ENCODE measurements at regions not wholly inside any gene's neighbourhood (a gene's known extent, or its start where the extent isn't known, plus 50 kb on each side); places are given as distances from the start of the nearest gene placed in this dataset.
A peak's percentile ranks its signal among the peaks of the same experiment; 100 is the strongest.
"Not testable (repeated sequence)": the region's sequence is repeated elsewhere in the genome, so short reads cannot be mapped to it uniquely, and the experiment has no call there.

- H3K27ac ChIP-seq (ENCODE audit: low read depth in 1 of 2, low read length in 1 of 2): no peak overlapping the region
- H3K9me3 ChIP-seq (ENCODE audit: control insufficient read depth in 4 of 4, insufficient read depth in 3 of 4, low read length in 3 of 4): peaks cover 0 to 10% (median 2%) of the 10 kb centered on the region in 4 donors
- H3K4me3 ChIP-seq: no peak overlapping the region
- WGBS, 2 donors: 52 to 54% methylated on average over 30 of the region's 30 CpGs
- no peaks in the 10 kb centered on the region for H3K4me1 ChIP-seq (ENCODE audit: control insufficient read depth in 5 of 5, insufficient read depth in 5 of 5, low read length in 5 of 5)
- H3K27me3 ChIP-seq (ENCODE audit: control insufficient read depth in 3 of 3, insufficient read depth in 3 of 3, low read length in 2 of 3): no peaks in the 10 kb centered on the region
- H3K36me3 ChIP-seq (ENCODE audit: control insufficient read depth in 4 of 4, insufficient read depth in 4 of 4, low read length in 4 of 4): no peaks in the 10 kb centered on the region
- DNase-seq (no peak), ATAC-seq (ENCODE audit: insufficient read depth, low FRiP score) (peak; percentile 45)
- peak; percentile 40 for TF ChIP-seq CTCF (IDR thresholded peaks at IDR 0.05; ENCODE audit: control extremely low read depth, extremely low read depth)
- H3K9ac ChIP-seq (ENCODE audit: insufficient read depth in 1 of 2, low read length in 2 of 2): no peak overlapping the region
Measured at GRCh38 chr14:105944632-105945610, 418.5 kb downstream of the TMEM121 start.

GRCh38 chr14:105945896-105946295, 419.5 kb downstream of the TMEM121 start:
- no peak overlapping the region for H3K4me3 ChIP-seq
- no peaks in the 10 kb centered on the region for H3K36me3 ChIP-seq (ENCODE audit: control insufficient read depth in 4 of 4, insufficient read depth in 4 of 4, low read length in 4 of 4)
- no peak overlapping the region for H3K27ac ChIP-seq (ENCODE audit: low read depth in 1 of 2, low read length in 1 of 2)
- no peaks in the 10 kb centered on the region for H3K4me1 ChIP-seq (ENCODE audit: control insufficient read depth in 5 of 5, insufficient read depth in 5 of 5, low read length in 5 of 5)
- no peak overlapping the region for H3K9ac ChIP-seq (ENCODE audit: insufficient read depth in 1 of 2, low read length in 2 of 2)
- 54 to 58% methylated on average over 7 of the region's 7 CpGs for WGBS, 2 donors
- no peaks in the 10 kb centered on the region for H3K27me3 ChIP-seq (ENCODE audit: control insufficient read depth in 3 of 3, insufficient read depth in 3 of 3, low read length in 2 of 3)
- no peak for ATAC-seq (ENCODE audit: insufficient read depth, low FRiP score)
- no peak for TF ChIP-seq CTCF (IDR thresholded peaks at IDR 0.05; ENCODE audit: control extremely low read depth, extremely low read depth)
- peaks cover 0 to 4% (median 0%) of the 10 kb centered on the region in 4 donors for H3K9me3 ChIP-seq (ENCODE audit: control insufficient read depth in 4 of 4, insufficient read depth in 3 of 4, low read length in 3 of 4)
- no peak for DNase-seq

- DNase-seq (no peak), ATAC-seq (ENCODE audit: insufficient read depth, low FRiP score) (peak; percentile 23)
- no peak overlapping the region for H3K4me3 ChIP-seq
- H3K36me3 ChIP-seq (ENCODE audit: control insufficient read depth in 4 of 4, insufficient read depth in 4 of 4, low read length in 4 of 4): no peaks in the 10 kb centered on the region
- no peaks in the 10 kb centered on the region for H3K4me1 ChIP-seq (ENCODE audit: control insufficient read depth in 5 of 5, insufficient read depth in 5 of 5, low read length in 5 of 5)
- no peak overlapping the region for H3K27ac ChIP-seq (ENCODE audit: low read depth in 1 of 2, low read length in 1 of 2)
- no peak overlapping the region for H3K9ac ChIP-seq (ENCODE audit: insufficient read depth in 1 of 2, low read length in 2 of 2)
- peaks cover 0 to 4% (median 0%) of the 10 kb centered on the region in 4 donors for H3K9me3 ChIP-seq (ENCODE audit: control insufficient read depth in 4 of 4, insufficient read depth in 3 of 4, low read length in 3 of 4)
- TF ChIP-seq CTCF (IDR thresholded peaks at IDR 0.05; ENCODE audit: control extremely low read depth, extremely low read depth): no peak
- H3K27me3 ChIP-seq (ENCODE audit: control insufficient read depth in 3 of 3, insufficient read depth in 3 of 3, low read length in 2 of 3): no peaks in the 10 kb centered on the region
- WGBS, 2 donors: 70 to 85% methylated on average over 4 of the region's 4 CpGs
Measured at GRCh38 chr14:105947599-105947998, 421.2 kb downstream of the TMEM121 start.

- WGBS, 2 donors: 16 to 46% methylated on average over 3 of the region's 3 CpGs
- not testable (repeated sequence) for H3K4me1 ChIP-seq (ENCODE audit: control insufficient read depth in 5 of 5, insufficient read depth in 5 of 5, low read length in 5 of 5); DNase-seq; H3K27me3 ChIP-seq (ENCODE audit: control insufficient read depth in 3 of 3, insufficient read depth in 3 of 3, low read length in 2 of 3); H3K9ac ChIP-seq (ENCODE audit: insufficient read depth in 1 of 2, low read length in 2 of 2); ATAC-seq (ENCODE audit: insufficient read depth, low FRiP score); H3K4me3 ChIP-seq; H3K9me3 ChIP-seq (ENCODE audit: control insufficient read depth in 4 of 4, insufficient read depth in 3 of 4, low read length in 3 of 4); H3K27ac ChIP-seq (ENCODE audit: low read depth in 1 of 2, low read length in 1 of 2); H3K36me3 ChIP-seq (ENCODE audit: control insufficient read depth in 4 of 4, insufficient read depth in 4 of 4, low read length in 4 of 4)
Measured at GRCh38 chr14:105948955-105949354, 422.6 kb downstream of the TMEM121 start.

GRCh38 chr14:105950364-105950892, 424.0 kb downstream of the TMEM121 start:
- not testable (repeated sequence) for H3K4me1 ChIP-seq (ENCODE audit: control insufficient read depth in 5 of 5, insufficient read depth in 5 of 5, low read length in 5 of 5); ATAC-seq (ENCODE audit: insufficient read depth, low FRiP score); DNase-seq; H3K36me3 ChIP-seq (ENCODE audit: control insufficient read depth in 4 of 4, insufficient read depth in 4 of 4, low read length in 4 of 4); H3K4me3 ChIP-seq; H3K27me3 ChIP-seq (ENCODE audit: control insufficient read depth in 3 of 3, insufficient read depth in 3 of 3, low read length in 2 of 3); H3K9ac ChIP-seq (ENCODE audit: insufficient read depth in 1 of 2, low read length in 2 of 2); H3K27ac ChIP-seq (ENCODE audit: low read depth in 1 of 2, low read length in 1 of 2); H3K9me3 ChIP-seq (ENCODE audit: control insufficient read depth in 4 of 4, insufficient read depth in 3 of 4, low read length in 3 of 4)
- 74 to 82% methylated on average over 6 of the region's 6 CpGs for WGBS, 2 donors
